ENCODE measurements at regions not wholly inside any gene's neighbourhood (a gene's known extent, or its start where the extent isn't known, plus 50 kb on each side); places are given as distances from the start of the nearest gene placed in this dataset.
"Not testable (repeated sequence)": the region's sequence is repeated elsewhere in the genome, so short reads cannot be mapped to it uniquely, and the experiment has no call there.

DNA sequence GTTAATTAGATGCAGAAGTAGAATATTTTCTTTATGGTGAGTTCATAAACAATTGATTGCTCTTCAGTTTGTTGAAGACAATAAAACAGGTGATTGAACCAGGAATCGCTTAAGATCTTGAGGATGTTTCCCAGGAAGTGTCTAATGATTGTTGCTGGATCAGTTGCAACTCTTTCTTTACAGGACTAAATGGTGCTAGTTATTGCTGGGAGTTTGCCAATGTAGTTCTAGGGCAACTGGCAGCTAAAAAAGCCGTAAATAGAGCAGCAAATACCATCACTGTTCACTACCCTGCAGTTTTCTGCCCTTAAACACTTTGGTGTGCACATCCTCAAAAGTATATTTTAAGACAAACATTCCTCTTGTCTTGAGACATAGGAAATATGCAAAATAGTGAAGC is 119.2 kb upstream of the ANK3 start:
- DNase-seq = no peak

- DNase-seq = no peak
Measured at GRCh38 chr10:60508037-60508436, 118.4 kb upstream of the ANK3 start.

- DNase-seq = no peak
Measured at GRCh38 chr10:60502621-60503020, 112.9 kb upstream of the ANK3 start.

- no peak for DNase-seq
Measured at GRCh38 chr10:60498985-60499384, 109.3 kb upstream of the ANK3 start.

DNA sequence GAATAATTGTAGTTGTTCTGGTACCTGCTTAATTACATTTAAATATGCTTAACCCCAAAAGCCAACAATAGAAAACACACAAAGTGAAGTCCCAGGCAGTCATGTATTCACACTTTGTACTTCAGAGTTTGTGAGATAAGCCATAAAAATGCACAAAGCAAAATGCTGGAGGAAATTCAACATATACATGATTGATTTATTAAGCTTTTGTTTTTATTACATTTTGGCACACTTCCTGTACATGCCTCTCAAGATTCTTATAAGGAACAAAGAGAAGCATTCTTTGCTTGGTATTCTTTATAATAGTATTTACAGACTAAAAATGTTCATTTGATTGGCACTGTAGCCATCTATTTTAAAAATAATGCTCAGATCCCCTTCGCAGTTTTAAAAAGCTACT is 107.7 kb upstream of the ANK3 start:
- DNase-seq = no peak

DNA sequence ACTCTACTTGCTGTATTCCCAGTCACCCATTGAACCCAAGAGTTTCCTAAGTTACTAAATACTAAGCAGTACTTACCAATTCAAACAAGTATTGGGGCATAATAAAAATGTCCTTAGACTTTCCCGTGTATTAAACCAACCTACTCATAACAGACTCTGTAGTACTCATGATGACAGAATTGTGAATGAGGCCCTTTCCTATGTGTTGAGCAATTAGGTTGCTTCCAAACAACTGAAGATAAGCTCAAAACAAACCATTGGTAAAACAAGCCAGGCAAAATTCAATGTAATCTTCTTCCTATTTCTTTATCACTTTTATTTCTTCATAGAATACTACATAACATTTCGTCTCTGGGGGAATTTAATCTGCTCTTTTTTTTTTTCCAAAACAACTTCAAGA is 106.5 kb upstream of the ANK3 start:
- DNase-seq = no peak

- no peak for DNase-seq
Measured at GRCh38 chr10:60495338-60496055, 105.8 kb upstream of the ANK3 start.

- no peak for DNase-seq
Measured at GRCh38 chr10:60494774-60495173, 105.1 kb upstream of the ANK3 start.

- DNase-seq = no peak
Measured at GRCh38 chr10:60491162-60491561, 101.5 kb upstream of the ANK3 start.

- no peak for DNase-seq
Measured at GRCh38 chr10:60490013-60490412, 100.3 kb upstream of the ANK3 start.

GRCh38 chr10:60488111-60488669 is 98.5 kb upstream of the ANK3 start:
- no peak for DNase-seq

DNA sequence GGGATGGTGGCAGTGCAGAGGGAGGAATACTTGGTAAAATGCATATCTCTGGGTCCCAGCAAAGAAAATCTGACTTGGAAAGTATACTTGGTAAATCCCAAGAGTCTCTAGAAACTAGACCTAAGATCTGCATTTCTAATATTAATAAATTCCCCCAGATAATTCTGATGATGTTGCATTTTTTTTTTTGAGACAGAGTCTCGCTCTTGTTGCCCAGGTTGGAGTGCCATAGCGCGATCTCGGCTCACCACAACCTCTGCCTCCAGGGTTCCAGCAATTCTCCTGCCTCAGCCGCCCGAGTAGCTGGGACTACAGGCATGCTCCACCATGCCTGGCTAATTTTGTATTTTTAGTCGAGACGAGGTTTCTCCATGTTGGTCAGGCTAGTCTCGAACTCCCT is 97.9 kb upstream of the ANK3 start:
- DNase-seq = no peak

- DNase-seq = no peak
Measured at GRCh38 chr10:60485025-60485424, 95.3 kb upstream of the ANK3 start.

DNA sequence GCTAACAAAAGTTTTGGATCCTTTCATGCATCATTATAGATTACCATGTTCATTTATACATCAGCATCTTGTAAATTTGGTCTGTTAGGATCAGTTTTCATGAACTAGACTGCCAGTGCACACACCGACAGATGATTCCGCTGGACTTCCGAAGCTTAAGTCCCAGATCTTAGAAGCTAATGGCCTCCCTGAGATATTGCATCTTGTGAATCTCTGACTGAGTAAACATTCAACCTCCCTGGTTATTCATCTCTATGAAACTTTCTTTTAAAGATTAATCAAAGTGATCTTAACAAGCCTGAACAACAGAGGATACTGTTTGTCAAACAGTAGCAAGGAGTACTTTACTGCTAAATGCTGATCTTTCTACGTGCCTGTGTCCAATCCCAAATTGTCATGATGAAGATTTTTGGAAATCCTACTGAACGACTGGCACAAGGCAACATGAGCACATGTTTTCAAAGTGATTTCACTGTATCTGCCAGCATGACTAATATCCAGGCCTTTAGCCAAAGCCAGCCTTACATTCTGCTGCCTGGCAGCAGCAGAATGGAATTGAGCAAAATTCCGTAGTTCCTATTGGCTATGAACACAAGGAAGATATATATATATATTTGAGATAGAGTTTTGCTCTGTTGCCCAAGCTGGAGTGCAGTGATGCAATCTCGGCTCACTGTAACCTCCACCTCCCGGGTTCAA is 91.3 kb upstream of the ANK3 start:
- no peak for DNase-seq

DNA sequence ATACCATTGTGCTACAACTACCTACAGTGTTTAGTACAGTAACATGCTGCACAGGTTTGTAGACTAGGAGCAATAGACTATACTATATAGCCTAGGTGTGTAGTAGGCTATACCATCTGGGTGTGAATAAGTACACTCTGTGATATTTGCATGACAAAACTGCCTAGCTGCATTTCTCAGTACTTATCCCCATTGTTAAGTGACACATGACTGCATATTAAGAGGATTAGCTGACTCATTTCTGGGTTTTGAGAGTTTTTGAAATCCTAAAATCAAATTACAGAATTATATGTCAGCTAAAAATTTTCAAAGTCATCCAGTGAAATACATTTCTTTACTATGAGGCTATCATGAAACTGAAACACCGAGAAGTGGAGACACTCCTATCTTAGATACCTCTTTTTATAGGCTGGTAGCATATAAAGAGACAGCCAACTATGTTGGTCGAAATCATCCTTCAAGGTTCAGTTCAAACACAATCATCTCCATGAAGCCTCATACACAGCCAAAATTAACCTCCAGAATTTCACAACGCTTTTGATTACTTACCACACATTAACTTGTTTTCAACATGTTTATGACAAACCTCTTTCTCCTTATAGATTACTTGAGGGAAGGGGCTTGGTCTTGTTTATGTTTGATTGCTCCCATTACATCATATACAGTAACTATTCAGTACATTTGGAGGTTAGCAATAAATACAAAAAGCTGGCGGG is 89.8 kb upstream of the ANK3 start:
- DNase-seq = no peak

DNA sequence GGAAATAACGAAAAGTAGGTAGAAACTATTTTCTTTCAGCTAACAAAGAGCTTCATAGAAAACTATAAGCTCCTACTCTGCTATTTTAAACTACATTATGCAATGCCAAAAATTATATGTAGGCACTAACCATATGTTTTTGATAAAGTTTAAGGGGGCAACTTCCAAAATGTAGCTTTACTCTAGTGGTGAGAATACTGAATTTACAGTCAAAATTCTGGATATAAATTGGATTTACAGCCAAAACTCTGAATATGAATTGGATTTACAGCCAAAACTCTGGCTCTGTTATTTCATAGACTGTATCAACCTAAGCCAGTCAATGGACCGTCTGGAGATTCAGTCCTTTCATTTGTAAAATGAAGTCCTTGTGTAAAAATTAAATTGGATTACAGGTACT is 86.8 kb upstream of the ANK3 start:
- no peak for DNase-seq

- no peak for DNase-seq
Measured at GRCh38 chr10:60473557-60473956, 83.9 kb upstream of the ANK3 start.

DNA sequence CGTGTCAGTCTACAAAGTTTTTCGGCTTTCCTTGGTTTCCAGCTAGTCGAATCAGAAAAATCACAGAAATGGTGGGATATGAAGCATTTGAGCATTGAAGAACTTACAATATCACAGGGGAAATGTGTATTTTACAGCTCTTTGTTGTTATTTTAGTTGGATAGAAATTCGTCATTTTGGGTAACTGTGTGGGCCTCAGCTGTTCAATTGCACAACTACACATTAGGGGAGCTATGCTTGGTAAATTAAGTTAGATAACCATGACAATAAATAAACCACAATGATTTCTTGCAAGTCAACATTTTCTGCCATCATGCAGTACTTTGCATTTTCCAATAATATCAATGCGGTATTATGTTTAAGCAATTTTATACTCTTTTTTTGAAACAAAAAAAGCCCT is 80.4 kb upstream of the ANK3 start:
- no peak for DNase-seq

GRCh38 chr10:60469147-60469546 is 79.5 kb upstream of the ANK3 start:
- DNase-seq = not testable (repeated sequence)

DNA sequence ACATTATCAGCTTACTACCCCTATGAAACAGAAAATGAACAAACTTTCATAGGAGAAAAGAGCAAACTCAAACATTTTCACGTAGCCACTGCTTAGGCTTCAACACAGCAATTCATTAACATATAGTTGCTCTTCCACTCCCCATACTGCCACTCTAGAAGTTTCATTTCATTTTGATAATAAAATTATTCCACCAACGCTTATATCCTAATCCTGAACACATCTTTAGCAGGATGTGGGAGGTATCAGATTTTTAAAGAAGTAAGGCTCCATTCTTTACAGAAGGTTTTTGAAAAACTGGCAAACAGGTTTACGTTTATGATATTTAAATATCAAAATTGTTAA is 77.5 kb upstream of the ANK3 start:
- no peak for DNase-seq

- DNase-seq = no peak
Measured at GRCh38 chr10:60466267-60467201, 76.9 kb upstream of the ANK3 start.

DNA sequence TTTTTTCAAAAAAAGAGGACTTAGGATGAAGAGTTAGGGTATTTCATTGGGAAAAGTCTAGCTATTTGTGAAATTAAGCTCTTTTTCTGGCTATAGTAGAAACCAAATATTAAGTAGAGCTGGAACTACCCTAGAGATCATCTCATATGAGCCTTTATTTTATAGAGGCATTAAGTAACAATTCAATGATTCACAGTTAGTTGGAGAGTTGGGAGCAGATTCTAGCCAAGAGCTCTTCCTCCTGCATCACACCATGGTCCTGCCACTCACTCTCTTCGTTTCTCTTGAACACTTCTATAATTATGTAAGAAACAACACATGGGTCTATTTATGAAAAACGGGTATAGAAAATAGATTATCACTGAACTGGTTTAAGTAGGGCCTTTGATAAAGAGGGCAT is 76.1 kb upstream of the ANK3 start:
- DNase-seq = no peak

DNA sequence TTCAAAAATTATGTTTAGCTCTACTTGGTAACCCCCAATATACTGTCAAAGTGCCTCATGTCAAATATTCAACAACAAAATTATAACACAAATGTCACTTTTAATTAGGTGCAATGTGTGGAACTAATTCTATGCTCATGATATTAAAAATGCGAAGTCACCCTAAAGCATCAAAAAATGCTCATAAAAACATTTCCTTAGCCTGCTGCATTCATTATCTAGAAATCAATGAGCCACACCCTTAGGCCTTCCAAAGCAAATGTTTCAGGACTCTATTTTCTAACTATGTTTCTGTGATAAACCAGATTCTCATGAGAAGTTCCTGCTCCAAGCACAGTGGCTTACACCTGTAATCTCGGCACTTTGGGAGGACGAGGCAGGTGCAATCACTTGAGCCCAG is 75.0 kb upstream of the ANK3 start:
- DNase-seq = no peak

All from stimulated activated CD4-positive, alpha-beta T cell treated with anti-CD3 and anti-CD28 coated beads, Interleukin-1b, Interleukin-23, amount 100 ng/mL, for 48 hours (primary cell).